ENCODE measurements at regions not wholly inside any gene's neighbourhood (a gene's known extent, or its start where the extent isn't known, plus 50 kb on each side); places are given as distances from the start of the nearest gene placed in this dataset.

GRCh38 chr4:181711387-181711786, 531.8 kb upstream of the TENM3 start:
- Histone ChIP-seq H2AFZ (ENCODE audit: low read length) (no peak overlapping the region), H3K4me2 (ENCODE audit: insufficient read depth, low read length) (no peak overlapping the region), H4K20me1 (ENCODE audit: insufficient read depth, low read length) (no peaks in the 10 kb centered on the region), H3K4me1 (ENCODE audit: insufficient read depth, low read length) (no peaks in the 10 kb centered on the region), H3K9me3 (ENCODE audit: low read depth, low read length) (no peaks in the 10 kb centered on the region), H3K79me2 (ENCODE audit: insufficient read depth, low read length) (no peaks in the 10 kb centered on the region), H3K27me3 (ENCODE audit: insufficient read depth, low read length) (no peaks in the 10 kb centered on the region), H3K27ac (ENCODE audit: low read depth, low read length) (no peak overlapping the region), H3K4me3 (ENCODE audit: insufficient read depth, low read length) (no peak overlapping the region), H3K36me3 (ENCODE audit: insufficient read depth, low read length) (no peaks in the 10 kb centered on the region)
- DNase-seq (ENCODE audit: insufficient read length, low spot score, missing footprints): no peak
- TF ChIP-seq CTCF (IDR thresholded peaks at IDR 0.05; ENCODE audit: extremely low read depth, low read depth, low read length): no peak

GRCh38 chr4:181728305-181728966, 514.8 kb upstream of the TENM3 start:
- H4K20me1 ChIP-seq (ENCODE audit: insufficient read depth, low read length): no peaks in the 10 kb centered on the region
- no peaks in the 10 kb centered on the region for H3K9me3 ChIP-seq (ENCODE audit: low read depth, low read length)
- no peak overlapping the region for H3K27ac ChIP-seq (ENCODE audit: low read depth, low read length)
- H3K79me2 ChIP-seq (ENCODE audit: insufficient read depth, low read length): no peaks in the 10 kb centered on the region
- H3K4me2 ChIP-seq (ENCODE audit: insufficient read depth, low read length): no peak overlapping the region
- no peak overlapping the region for H2AFZ ChIP-seq (ENCODE audit: low read length)
- no peak for DNase-seq (ENCODE audit: insufficient read length, low spot score, missing footprints)
- H3K36me3 ChIP-seq (ENCODE audit: insufficient read depth, low read length): no peaks in the 10 kb centered on the region
- H3K4me3 ChIP-seq (ENCODE audit: insufficient read depth, low read length): no peak overlapping the region
- no peaks in the 10 kb centered on the region for H3K4me1 ChIP-seq (ENCODE audit: insufficient read depth, low read length)
- H3K27me3 ChIP-seq (ENCODE audit: insufficient read depth, low read length): no peaks in the 10 kb centered on the region
- TF ChIP-seq CTCF (IDR thresholded peaks at IDR 0.05; ENCODE audit: extremely low read depth, low read depth, low read length): no peak

GRCh38 chr4:181731900-181732299, 511.3 kb upstream of the TENM3 start:
- Histone ChIP-seq H2AFZ (ENCODE audit: low read length) (no peak overlapping the region), H3K9me3 (ENCODE audit: low read depth, low read length) (no peaks in the 10 kb centered on the region), H3K79me2 (ENCODE audit: insufficient read depth, low read length) (no peaks in the 10 kb centered on the region), H3K27me3 (ENCODE audit: insufficient read depth, low read length) (no peaks in the 10 kb centered on the region), H4K20me1 (ENCODE audit: insufficient read depth, low read length) (no peaks in the 10 kb centered on the region), H3K4me3 (ENCODE audit: insufficient read depth, low read length) (no peak overlapping the region), H3K4me2 (ENCODE audit: insufficient read depth, low read length) (no peak overlapping the region), H3K36me3 (ENCODE audit: insufficient read depth, low read length) (no peaks in the 10 kb centered on the region), H3K27ac (ENCODE audit: low read depth, low read length) (no peak overlapping the region), H3K4me1 (ENCODE audit: insufficient read depth, low read length) (no peaks in the 10 kb centered on the region)
- DNase-seq (ENCODE audit: insufficient read length, low spot score, missing footprints): no peak
- no peak for TF ChIP-seq CTCF (IDR thresholded peaks at IDR 0.05; ENCODE audit: extremely low read depth, low read depth, low read length)

GRCh38 chr4:181737744-181738143, 505.5 kb upstream of the TENM3 start:
- no peak for TF ChIP-seq CTCF (IDR thresholded peaks at IDR 0.05; ENCODE audit: extremely low read depth, low read depth, low read length)
- H3K9me3 ChIP-seq (ENCODE audit: low read depth, low read length): no peaks in the 10 kb centered on the region
- no peaks in the 10 kb centered on the region for H4K20me1 ChIP-seq (ENCODE audit: insufficient read depth, low read length)
- no peaks in the 10 kb centered on the region for H3K36me3 ChIP-seq (ENCODE audit: insufficient read depth, low read length)
- H3K4me2 ChIP-seq (ENCODE audit: insufficient read depth, low read length): no peak overlapping the region
- DNase-seq (ENCODE audit: insufficient read length, low spot score, missing footprints): no peak
- H3K27me3 ChIP-seq (ENCODE audit: insufficient read depth, low read length): no peaks in the 10 kb centered on the region
- no peak overlapping the region for H3K4me3 ChIP-seq (ENCODE audit: insufficient read depth, low read length)
- H2AFZ ChIP-seq (ENCODE audit: low read length): no peak overlapping the region
- no peaks in the 10 kb centered on the region for H3K4me1 ChIP-seq (ENCODE audit: insufficient read depth, low read length)
- H3K27ac ChIP-seq (ENCODE audit: low read depth, low read length): no peak overlapping the region
- no peaks in the 10 kb centered on the region for H3K79me2 ChIP-seq (ENCODE audit: insufficient read depth, low read length)
